ENCODE measurements at regions not wholly inside any gene's neighbourhood (a gene's known extent, or its start where the extent isn't known, plus 50 kb on each side); places are given as distances from the start of the nearest gene placed in this dataset.

DNA sequence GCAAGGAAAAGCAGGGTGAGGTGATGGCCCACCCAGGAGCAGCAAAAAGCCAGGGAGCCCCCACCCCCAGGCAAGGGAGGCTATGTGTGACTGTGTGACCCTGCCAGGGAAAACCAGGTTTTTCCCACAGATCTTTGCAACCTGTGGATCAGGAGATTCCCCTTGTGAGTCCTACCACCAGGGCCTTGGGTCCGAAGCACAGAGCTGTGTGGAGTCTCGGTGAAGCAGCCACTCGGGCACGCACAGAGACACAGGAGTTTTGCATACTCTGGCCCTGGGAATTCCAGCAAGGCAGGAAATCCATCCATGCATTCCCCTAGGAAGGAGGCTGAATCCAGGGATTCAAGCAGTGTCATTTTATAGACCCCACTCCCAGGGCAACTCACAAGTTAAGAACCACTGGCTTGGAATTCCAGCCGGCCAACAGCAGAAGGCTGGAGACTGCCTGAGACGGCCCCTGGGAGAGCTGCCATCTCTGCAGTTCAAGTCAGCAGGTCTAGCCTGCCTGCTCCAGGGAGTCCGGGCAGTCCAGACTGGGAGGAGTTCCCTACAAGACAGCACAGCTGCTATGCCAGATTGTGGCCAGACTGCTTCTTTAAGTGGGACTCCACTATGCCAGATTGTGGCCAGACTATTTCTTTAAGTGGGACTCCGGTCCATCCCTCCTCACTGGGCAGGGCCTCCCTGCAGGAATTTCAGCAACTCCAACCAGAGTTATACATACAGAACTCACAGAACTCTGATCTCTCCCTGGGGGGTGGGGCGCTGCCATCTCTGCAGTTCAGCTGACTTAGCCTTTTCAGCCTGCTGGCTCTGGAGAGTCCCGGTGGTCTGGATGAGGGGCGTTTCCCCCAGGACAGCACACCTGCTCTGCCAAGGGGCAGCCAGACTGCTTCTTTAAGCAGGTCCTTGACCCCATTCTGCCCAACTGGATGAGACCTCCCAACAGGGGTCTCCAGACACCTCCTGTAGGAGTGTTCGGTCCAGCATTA lies 85.1 kb upstream of the ADAD1 start:
- H2AFZ ChIP-seq (ENCODE audit: low read length) = no peak overlapping the region
- H3K4me2 ChIP-seq (ENCODE audit: extremely low read depth, insufficient read depth, low read length) = no peak overlapping the region
- H3K9ac ChIP-seq (ENCODE audit: insufficient read depth, low read length) = no peak overlapping the region
- DNase-seq (ENCODE audit: low read depth in 2 of 2) = peak in 1 of 2 donors; percentile 30
- H3K36me3 ChIP-seq (ENCODE audit: control insufficient read depth, insufficient read depth, low read length) = no peaks in the 10 kb centered on the region
- no peaks in the 10 kb centered on the region for H3K79me2 ChIP-seq (ENCODE audit: control insufficient read depth, insufficient read depth, low read length)
- no peaks in the 10 kb centered on the region for H3K4me1 ChIP-seq (ENCODE audit: control insufficient read depth, extremely low read depth, insufficient read depth, low read length)
- H3K9me3 ChIP-seq (ENCODE audit: control insufficient read depth, insufficient read depth, low read depth, low read length) = no peaks in the 10 kb centered on the region
- H3K27ac ChIP-seq (ENCODE audit: insufficient read depth, low read length) = no peak overlapping the region
- H3K27me3 ChIP-seq (ENCODE audit: control insufficient read depth, insufficient read depth, low read length) = no peaks in the 10 kb centered on the region
- TF ChIP-seq, protein P1, sequence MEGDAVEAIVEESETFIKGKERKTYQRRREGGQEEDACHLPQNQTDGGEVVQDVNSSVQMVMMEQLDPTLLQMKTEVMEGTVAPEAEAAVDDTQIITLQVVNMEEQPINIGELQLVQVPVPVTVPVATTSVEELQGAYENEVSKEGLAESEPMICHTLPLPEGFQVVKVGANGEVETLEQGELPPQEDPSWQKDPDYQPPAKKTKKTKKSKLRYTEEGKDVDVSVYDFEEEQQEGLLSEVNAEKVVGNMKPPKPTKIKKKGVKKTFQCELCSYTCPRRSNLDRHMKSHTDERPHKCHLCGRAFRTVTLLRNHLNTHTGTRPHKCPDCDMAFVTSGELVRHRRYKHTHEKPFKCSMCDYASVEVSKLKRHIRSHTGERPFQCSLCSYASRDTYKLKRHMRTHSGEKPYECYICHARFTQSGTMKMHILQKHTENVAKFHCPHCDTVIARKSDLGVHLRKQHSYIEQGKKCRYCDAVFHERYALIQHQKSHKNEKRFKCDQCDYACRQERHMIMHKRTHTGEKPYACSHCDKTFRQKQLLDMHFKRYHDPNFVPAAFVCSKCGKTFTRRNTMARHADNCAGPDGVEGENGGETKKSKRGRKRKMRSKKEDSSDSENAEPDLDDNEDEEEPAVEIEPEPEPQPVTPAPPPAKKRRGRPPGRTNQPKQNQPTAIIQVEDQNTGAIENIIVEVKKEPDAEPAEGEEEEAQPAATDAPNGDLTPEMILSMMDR (conservative IDR thresholded peaks at IDR 0.05 in 1 of 2, IDR thresholded peaks at IDR 0.05 in 1 of 2; ENCODE audit: low read depth in 1 of 2, low read length in 2 of 2) = no peak
- no peak for TF ChIP-seq EZH2 (IDR thresholded peaks at IDR 0.05; ENCODE audit: low read length, missing control alignments)
- no peak overlapping the region for H3K4me3 ChIP-seq (replicated peaks in 1 of 4; ENCODE audit: control extremely low read depth in 1 of 4, insufficient read depth in 1 of 4, low read depth in 3 of 4, low read length in 4 of 4)
- H4K20me1 ChIP-seq (ENCODE audit: control insufficient read depth, extremely low read depth, insufficient read depth, low read length) = no peaks in the 10 kb centered on the region

DNA sequence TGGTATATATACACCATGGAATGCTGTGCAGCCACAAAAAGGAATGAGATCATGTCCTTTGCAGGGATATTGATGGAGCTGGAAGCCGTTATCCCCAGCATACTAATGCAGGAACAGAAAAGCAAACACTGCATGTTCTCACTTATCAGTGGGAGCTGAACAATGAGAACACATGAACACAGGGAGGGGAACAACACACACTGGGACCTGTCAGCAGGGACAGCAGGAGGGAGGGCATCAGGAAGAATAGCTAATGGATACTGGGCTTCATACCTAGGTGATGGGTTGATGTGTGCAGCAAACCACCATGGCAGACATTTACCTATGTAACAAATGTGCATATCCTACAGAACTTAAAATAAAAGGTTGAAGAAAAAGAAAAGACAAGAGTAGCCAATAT lies 81.1 kb upstream of the ADAD1 start:
- H3K4me1 ChIP-seq (ENCODE audit: control insufficient read depth, extremely low read depth, insufficient read depth, low read length) = no peaks in the 10 kb centered on the region

DNA sequence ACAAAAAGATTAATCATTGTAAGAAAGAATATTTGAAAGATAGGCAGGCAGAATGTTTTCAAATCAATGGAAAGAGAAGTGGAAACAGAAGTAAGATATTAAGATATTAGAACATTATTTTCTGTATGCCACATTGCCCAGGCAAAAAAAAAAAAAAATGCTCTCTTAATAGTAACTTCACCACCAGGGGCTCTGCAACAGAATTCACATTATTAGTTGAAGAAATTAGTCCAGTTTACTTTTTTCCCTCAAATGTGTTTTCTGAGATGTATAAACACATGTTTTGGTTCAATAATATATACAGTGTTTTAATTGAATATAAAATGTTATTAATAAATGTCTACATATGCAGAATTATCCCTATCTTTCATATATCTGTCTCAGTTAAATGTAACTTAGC lies 78.0 kb upstream of the ADAD1 start:
- no peak overlapping the region for H3K4me3 ChIP-seq (replicated peaks in 1 of 4; ENCODE audit: control extremely low read depth in 1 of 4, insufficient read depth in 1 of 4, low read depth in 3 of 4, low read length in 4 of 4)
- no peak overlapping the region for H3K9ac ChIP-seq (ENCODE audit: insufficient read depth, low read length)
- H4K20me1 ChIP-seq (ENCODE audit: control insufficient read depth, extremely low read depth, insufficient read depth, low read length) = no peaks in the 10 kb centered on the region
- H3K79me2 ChIP-seq (ENCODE audit: control insufficient read depth, insufficient read depth, low read length) = no peaks in the 10 kb centered on the region
- no peak for TF ChIP-seq EZH2 (IDR thresholded peaks at IDR 0.05; ENCODE audit: low read length, missing control alignments)
- TF ChIP-seq, protein P1 (conservative IDR thresholded peaks at IDR 0.05 in 1 of 2, IDR thresholded peaks at IDR 0.05 in 1 of 2; ENCODE audit: low read depth in 1 of 2, low read length in 2 of 2) = peak in 1 of 2 donors; percentile 27
- no peaks in the 10 kb centered on the region for H3K4me1 ChIP-seq (ENCODE audit: control insufficient read depth, extremely low read depth, insufficient read depth, low read length)
- H3K27ac ChIP-seq (ENCODE audit: insufficient read depth, low read length) = no peak overlapping the region
- no peak overlapping the region for H3K4me2 ChIP-seq (ENCODE audit: extremely low read depth, insufficient read depth, low read length)
- H3K27me3 ChIP-seq (ENCODE audit: control insufficient read depth, insufficient read depth, low read length) = no peaks in the 10 kb centered on the region
- DNase-seq (ENCODE audit: low read depth in 2 of 2) = no peak
- H3K9me3 ChIP-seq (ENCODE audit: control insufficient read depth, insufficient read depth, low read depth, low read length) = no peaks in the 10 kb centered on the region
- H2AFZ ChIP-seq (ENCODE audit: low read length) = no peak overlapping the region
- no peaks in the 10 kb centered on the region for H3K36me3 ChIP-seq (ENCODE audit: control insufficient read depth, insufficient read depth, low read length)

More for the DNA sequence above, 81.1 kb upstream of the ADAD1 start:
- Histone ChIP-seq H2AFZ (ENCODE audit: low read length) (no peak overlapping the region), H3K27ac (ENCODE audit: insufficient read depth, low read length) (no peak overlapping the region), H3K9me3 (ENCODE audit: control insufficient read depth, insufficient read depth, low read depth, low read length) (no peaks in the 10 kb centered on the region), H3K27me3 (ENCODE audit: control insufficient read depth, insufficient read depth, low read length) (no peaks in the 10 kb centered on the region), H3K79me2 (ENCODE audit: control insufficient read depth, insufficient read depth, low read length) (no peaks in the 10 kb centered on the region), H3K9ac (ENCODE audit: insufficient read depth, low read length) (no peak overlapping the region), H3K36me3 (ENCODE audit: control insufficient read depth, insufficient read depth, low read length) (no peaks in the 10 kb centered on the region), H3K4me3 (replicated peaks in 1 of 4; ENCODE audit: control extremely low read depth in 1 of 4, insufficient read depth in 1 of 4, low read depth in 3 of 4, low read length in 4 of 4) (no peak overlapping the region), H3K4me2 (ENCODE audit: extremely low read depth, insufficient read depth, low read length) (no peak overlapping the region), H4K20me1 (ENCODE audit: control insufficient read depth, extremely low read depth, insufficient read depth, low read length) (no peaks in the 10 kb centered on the region)
- no peak for DNase-seq (ENCODE audit: low read depth in 2 of 2)
- TF ChIP-seq EZH2 (IDR thresholded peaks at IDR 0.05; ENCODE audit: low read length, missing control alignments) = no peak
- TF ChIP-seq, protein P1 (conservative IDR thresholded peaks at IDR 0.05 in 1 of 2, IDR thresholded peaks at IDR 0.05 in 1 of 2; ENCODE audit: low read depth in 1 of 2, low read length in 2 of 2) = no peak

Data from fibroblast of lung (primary cell).